ENCODE measurements at regions not wholly inside any gene's neighbourhood (a gene's known extent, or its start where the extent isn't known, plus 50 kb on each side); places are given as distances from the start of the nearest gene placed in this dataset.

GRCh38 chr6:23584134-23584763, 541.8 kb upstream of the NRSN1 start:
- DNase-seq (ENCODE audit: low read depth) = no peak

- DNase-seq (ENCODE audit: low read depth) = no peak
These were observed 538.4 kb upstream of the NRSN1 start for GRCh38 chr6:23587582-23587981.

- DNase-seq (ENCODE audit: low read depth) = no peak
These were observed 536.2 kb upstream of the NRSN1 start for GRCh38 chr6:23589811-23590210.

GRCh38 chr6:23590498-23591126, 535.4 kb upstream of the NRSN1 start:
- no peak for DNase-seq (ENCODE audit: low read depth)

GRCh38 chr6:23591761-23592160, 534.3 kb upstream of the NRSN1 start:
- no peak for DNase-seq (ENCODE audit: low read depth)

- no peak for DNase-seq (ENCODE audit: low read depth)
These were observed 525.9 kb upstream of the NRSN1 start for GRCh38 chr6:23600118-23600517.

- DNase-seq (ENCODE audit: low read depth) = no peak
These were observed 524.1 kb upstream of the NRSN1 start for GRCh38 chr6:23601811-23602345.

GRCh38 chr6:23608931-23609435, 517.0 kb upstream of the NRSN1 start:
- no peak for DNase-seq (ENCODE audit: low read depth)

- no peak for DNase-seq (ENCODE audit: low read depth)
These were observed 514.1 kb upstream of the NRSN1 start for GRCh38 chr6:23611776-23612381.

- no peak for DNase-seq (ENCODE audit: low read depth)
These were observed 507.6 kb upstream of the NRSN1 start for GRCh38 chr6:23618366-23618765.

- no peak for DNase-seq (ENCODE audit: low read depth)
These were observed 505.1 kb upstream of the NRSN1 start for GRCh38 chr6:23620911-23621401.

GRCh38 chr6:23630726-23631635, 495.0 kb upstream of the NRSN1 start:
- DNase-seq (ENCODE audit: low read depth) = no peak

GRCh38 chr6:23633996-23634395, 492.0 kb upstream of the NRSN1 start:
- no peak for DNase-seq (ENCODE audit: low read depth)

- DNase-seq (ENCODE audit: low read depth) = no peak
These were observed 490.9 kb upstream of the NRSN1 start for GRCh38 chr6:23635150-23635549.

GRCh38 chr6:23637296-23637695, 488.7 kb upstream of the NRSN1 start:
- no peak for DNase-seq (ENCODE audit: low read depth)

GRCh38 chr6:23642849-23643248, 483.2 kb upstream of the NRSN1 start:
- no peak for DNase-seq (ENCODE audit: low read depth)

- DNase-seq (ENCODE audit: low read depth) = no peak
These were observed 479.0 kb upstream of the NRSN1 start for GRCh38 chr6:23647045-23647444.

GRCh38 chr6:23650676-23651075, 475.3 kb upstream of the NRSN1 start:
- no peak for DNase-seq (ENCODE audit: low read depth)

GRCh38 chr6:23654745-23655144, 471.3 kb upstream of the NRSN1 start:
- DNase-seq (ENCODE audit: low read depth) = no peak

GRCh38 chr6:23655525-23655924, 470.5 kb upstream of the NRSN1 start:
- DNase-seq (ENCODE audit: low read depth) = no peak

- no peak for DNase-seq (ENCODE audit: low read depth)
These were observed 469.5 kb upstream of the NRSN1 start for GRCh38 chr6:23656255-23657194.
